ENCODE measurements at regions not wholly inside any gene's neighbourhood (a gene's known extent, or its start where the extent isn't known, plus 50 kb on each side); places are given as distances from the start of the nearest gene placed in this dataset.

DNA sequence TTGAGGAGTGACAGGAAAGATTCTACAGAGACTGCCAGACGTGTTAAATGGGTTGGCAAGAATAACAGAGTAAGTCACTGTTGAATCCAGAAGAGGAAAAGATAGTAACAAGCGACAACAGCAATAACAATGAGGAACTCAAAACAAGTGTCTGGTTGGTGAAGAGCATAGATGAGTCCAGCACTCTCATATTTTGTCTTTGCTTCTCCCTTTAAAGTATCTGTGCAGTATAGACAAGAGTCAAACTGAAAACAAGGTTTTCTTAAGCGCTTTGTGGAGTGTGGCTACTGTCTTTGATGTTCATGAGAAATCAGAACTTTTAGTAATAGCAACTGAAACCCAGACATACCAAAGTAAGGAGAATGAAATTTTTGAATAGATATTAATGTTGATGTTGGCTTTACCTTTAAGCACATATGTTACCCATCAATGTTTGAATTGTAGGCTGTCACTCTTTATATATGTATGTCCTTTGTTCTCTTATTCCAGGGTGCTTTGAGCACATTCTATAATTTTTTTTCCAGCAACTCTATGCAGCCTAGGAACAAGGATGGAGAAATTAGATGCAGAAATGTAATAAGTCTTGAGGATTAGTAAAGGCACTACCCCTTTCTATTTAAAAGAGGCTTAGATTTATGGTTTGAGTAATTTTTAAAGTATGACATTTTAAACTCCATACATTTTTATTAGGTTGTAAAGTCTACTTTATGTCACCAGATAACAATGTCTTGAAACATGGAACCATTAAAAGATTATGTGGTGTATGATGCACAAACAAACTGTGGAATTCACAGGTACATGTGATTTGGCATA lies 185.5 kb downstream of the NFKBIZ start:
- H3K27me3 ChIP-seq (ENCODE audit: low read depth) = no peaks in the 10 kb centered on the region
- no peak for ATAC-seq
- TF ChIP-seq, protein P1, sequence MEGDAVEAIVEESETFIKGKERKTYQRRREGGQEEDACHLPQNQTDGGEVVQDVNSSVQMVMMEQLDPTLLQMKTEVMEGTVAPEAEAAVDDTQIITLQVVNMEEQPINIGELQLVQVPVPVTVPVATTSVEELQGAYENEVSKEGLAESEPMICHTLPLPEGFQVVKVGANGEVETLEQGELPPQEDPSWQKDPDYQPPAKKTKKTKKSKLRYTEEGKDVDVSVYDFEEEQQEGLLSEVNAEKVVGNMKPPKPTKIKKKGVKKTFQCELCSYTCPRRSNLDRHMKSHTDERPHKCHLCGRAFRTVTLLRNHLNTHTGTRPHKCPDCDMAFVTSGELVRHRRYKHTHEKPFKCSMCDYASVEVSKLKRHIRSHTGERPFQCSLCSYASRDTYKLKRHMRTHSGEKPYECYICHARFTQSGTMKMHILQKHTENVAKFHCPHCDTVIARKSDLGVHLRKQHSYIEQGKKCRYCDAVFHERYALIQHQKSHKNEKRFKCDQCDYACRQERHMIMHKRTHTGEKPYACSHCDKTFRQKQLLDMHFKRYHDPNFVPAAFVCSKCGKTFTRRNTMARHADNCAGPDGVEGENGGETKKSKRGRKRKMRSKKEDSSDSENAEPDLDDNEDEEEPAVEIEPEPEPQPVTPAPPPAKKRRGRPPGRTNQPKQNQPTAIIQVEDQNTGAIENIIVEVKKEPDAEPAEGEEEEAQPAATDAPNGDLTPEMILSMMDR (IDR thresholded peaks at IDR 0.05) = no peak

DNA sequence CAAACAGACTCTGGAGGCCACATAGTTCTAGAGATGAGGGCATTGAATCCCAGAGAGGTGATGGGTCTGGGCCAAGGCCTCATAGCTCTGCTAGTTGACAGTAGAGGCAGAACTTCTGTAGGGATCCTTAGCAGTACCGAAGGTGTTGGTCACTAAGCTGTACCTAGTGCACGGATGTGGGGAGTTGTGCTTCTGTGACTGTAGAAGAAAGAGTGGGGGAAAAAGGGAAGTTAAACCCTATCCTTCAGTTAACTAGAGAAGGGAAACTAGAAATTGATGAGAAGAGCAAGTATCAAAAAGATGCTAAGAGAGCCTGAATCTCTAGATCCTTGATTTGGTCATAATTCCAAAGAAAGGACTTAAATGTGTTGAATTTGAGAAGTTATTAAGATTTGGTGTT lies 186.7 kb downstream of the NFKBIZ start:
- H3K4me3 ChIP-seq = no peak overlapping the region
- no peak for DNase-seq
- no peak overlapping the region for H3K27ac ChIP-seq
- intact Hi-C loops (cut with DNase I) = no loop called here
- TF ChIP-seq, protein P1 (IDR thresholded peaks at IDR 0.05) = no peak
- no peaks in the 10 kb centered on the region for H3K36me3 ChIP-seq
- no peaks in the 10 kb centered on the region for H3K9me3 ChIP-seq
- ATAC-seq = no peak
- H3K4me1 ChIP-seq = no peaks in the 10 kb centered on the region
- H3K27me3 ChIP-seq (ENCODE audit: low read depth) = no peaks in the 10 kb centered on the region

More for the DNA sequence above, 185.5 kb downstream of the NFKBIZ start:
- DNase-seq = no peak
- H3K36me3 ChIP-seq = no peaks in the 10 kb centered on the region
- no peak overlapping the region for H3K27ac ChIP-seq
- no peak overlapping the region for H3K4me3 ChIP-seq
- H3K9me3 ChIP-seq = no peaks in the 10 kb centered on the region
- intact Hi-C loops (cut with DNase I) = no loop called here
- H3K4me1 ChIP-seq = no peaks in the 10 kb centered on the region

DNA sequence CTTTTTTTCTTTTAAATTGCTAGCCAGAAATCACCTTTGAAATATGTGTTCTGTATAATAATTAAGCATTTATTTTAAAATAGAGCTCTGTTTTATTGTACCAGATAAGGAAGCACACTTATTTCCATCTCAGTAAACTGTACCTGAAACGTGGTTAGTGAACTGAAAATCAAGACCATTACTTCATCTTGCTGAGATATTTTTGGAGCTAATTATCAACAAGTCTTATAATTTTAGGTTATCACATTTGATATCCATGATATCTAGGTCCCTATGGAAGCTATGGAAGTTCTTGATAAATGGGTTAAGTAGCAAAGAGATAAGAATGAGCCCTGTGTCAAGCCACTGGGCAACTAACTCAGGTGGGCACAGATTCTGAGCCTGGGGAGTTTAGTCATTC lies 187.2 kb downstream of the NFKBIZ start:
- H3K36me3 ChIP-seq = no peaks in the 10 kb centered on the region
- intact Hi-C loops (cut with DNase I) = no loop called here
- H3K4me3 ChIP-seq = no peak overlapping the region
- H3K27ac ChIP-seq = no peak overlapping the region
- TF ChIP-seq, protein P1 (IDR thresholded peaks at IDR 0.05) = no peak
- ATAC-seq (no peak), DNase-seq (no peak)
- no peaks in the 10 kb centered on the region for H3K9me3 ChIP-seq
- no peaks in the 10 kb centered on the region for H3K27me3 ChIP-seq (ENCODE audit: low read depth)
- H3K4me1 ChIP-seq = no peaks in the 10 kb centered on the region

DNA sequence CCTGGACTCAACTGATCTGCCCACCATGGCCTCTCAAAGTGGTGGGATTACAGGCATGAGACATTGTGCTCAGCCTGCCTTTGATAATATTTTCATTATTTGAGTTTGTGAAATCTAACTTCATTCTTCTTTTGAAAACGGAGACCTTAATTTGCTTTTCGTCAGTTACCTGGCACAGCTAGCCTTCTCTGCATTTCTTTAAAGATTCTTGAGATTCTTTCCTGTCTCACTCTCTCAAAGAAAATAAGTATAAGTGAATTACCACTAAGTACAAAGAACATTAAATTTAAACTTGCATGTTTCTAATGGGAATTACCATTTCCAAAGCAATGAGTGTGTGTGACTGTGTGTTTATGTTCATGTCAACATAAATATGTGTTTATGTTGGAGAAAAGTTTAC lies 187.9 kb downstream of the NFKBIZ start:
- Histone ChIP-seq H3K9me3 (no peaks in the 10 kb centered on the region), H3K4me3 (no peak overlapping the region), H3K36me3 (no peaks in the 10 kb centered on the region), H3K27me3 (ENCODE audit: low read depth) (no peaks in the 10 kb centered on the region), H3K27ac (no peak overlapping the region), H3K4me1 (no peaks in the 10 kb centered on the region)
- intact Hi-C loops (cut with DNase I) = no loop called here
- ATAC-seq (no peak), DNase-seq (no peak)
- TF ChIP-seq, protein P1 (IDR thresholded peaks at IDR 0.05) = no peak

DNA sequence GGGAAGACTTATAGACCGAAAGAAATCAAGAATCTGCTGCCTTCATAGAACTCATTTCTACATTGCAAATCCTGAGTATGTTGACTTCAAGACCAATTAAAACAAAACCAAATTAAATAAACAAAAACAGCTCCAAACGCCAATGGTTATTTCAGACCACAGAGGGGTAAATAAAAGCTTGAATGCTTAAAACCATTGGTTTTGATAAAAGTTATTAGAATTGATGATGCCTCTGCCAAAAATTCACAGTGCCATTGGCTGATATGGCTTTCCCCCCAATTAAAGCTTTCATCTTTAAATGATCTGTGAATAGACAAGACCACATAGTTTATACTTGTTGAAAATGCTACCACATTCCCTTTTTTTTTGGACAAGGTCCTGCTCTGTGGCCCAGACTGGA lies 188.5 kb downstream of the NFKBIZ start:
- Histone ChIP-seq H3K9me3 (no peaks in the 10 kb centered on the region), H3K36me3 (no peaks in the 10 kb centered on the region), H3K4me3 (no peak overlapping the region), H3K27ac (no peak overlapping the region), H3K27me3 (ENCODE audit: low read depth) (no peaks in the 10 kb centered on the region), H3K4me1 (no peaks in the 10 kb centered on the region)
- ATAC-seq = no peak
- TF ChIP-seq, protein P1 (IDR thresholded peaks at IDR 0.05) = no peak
- no peak for DNase-seq
- intact Hi-C loops (cut with DNase I) = no loop called here
